ENCODE measurements at regions not wholly inside any gene's neighbourhood (a gene's known extent, or its start where the extent isn't known, plus 50 kb on each side); places are given as distances from the start of the nearest gene placed in this dataset.
"Not testable (repeated sequence)": the region's sequence is repeated elsewhere in the genome, so short reads cannot be mapped to it uniquely, and the experiment has no call there.

- not testable (repeated sequence) for DNase-seq (ENCODE audit: low read depth)
These were observed 259.9 kb upstream of the TBL1XR1 start for GRCh38 chr3:177457204-177457603.

- no peak for DNase-seq (ENCODE audit: low read depth)
These were observed 262.1 kb upstream of the TBL1XR1 start for GRCh38 chr3:177459401-177459800.

- no peak for DNase-seq (ENCODE audit: low read depth)
These were observed 262.8 kb upstream of the TBL1XR1 start for GRCh38 chr3:177460047-177460446.

GRCh38 chr3:177461765-177462164 lies 264.5 kb upstream of the TBL1XR1 start:
- DNase-seq (ENCODE audit: low read depth), result no peak

GRCh38 chr3:177463341-177463740 lies 266.1 kb upstream of the TBL1XR1 start:
- not testable (repeated sequence) for DNase-seq (ENCODE audit: low read depth)

GRCh38 chr3:177463863-177464262 lies 266.6 kb upstream of the TBL1XR1 start:
- DNase-seq (ENCODE audit: low read depth), result no peak

- no peak for DNase-seq (ENCODE audit: low read depth)
These were observed 267.3 kb upstream of the TBL1XR1 start for GRCh38 chr3:177464392-177465256.

GRCh38 chr3:177465257-177465642 lies 268.0 kb upstream of the TBL1XR1 start:
- no peak for DNase-seq (ENCODE audit: low read depth)

- no peak for DNase-seq (ENCODE audit: low read depth)
These were observed 268.8 kb upstream of the TBL1XR1 start for GRCh38 chr3:177466074-177466473.

GRCh38 chr3:177466622-177467021 lies 269.3 kb upstream of the TBL1XR1 start:
- not testable (repeated sequence) for DNase-seq (ENCODE audit: low read depth)

- DNase-seq (ENCODE audit: low read depth), result no peak
These were observed 270.1 kb upstream of the TBL1XR1 start for GRCh38 chr3:177467247-177467985.

- DNase-seq (ENCODE audit: low read depth), result no peak
These were observed 271.0 kb upstream of the TBL1XR1 start for GRCh38 chr3:177468331-177468730.

GRCh38 chr3:177468816-177469215 lies 271.5 kb upstream of the TBL1XR1 start:
- DNase-seq (ENCODE audit: low read depth), result no peak

GRCh38 chr3:177469216-177469615 lies 271.9 kb upstream of the TBL1XR1 start:
- DNase-seq (ENCODE audit: low read depth), result no peak

GRCh38 chr3:177470197-177470941 lies 273.1 kb upstream of the TBL1XR1 start:
- DNase-seq (ENCODE audit: low read depth), result no peak

- DNase-seq (ENCODE audit: low read depth), result no peak
These were observed 274.6 kb upstream of the TBL1XR1 start for GRCh38 chr3:177471733-177472480.

GRCh38 chr3:177473184-177473583 lies 275.9 kb upstream of the TBL1XR1 start:
- no peak for DNase-seq (ENCODE audit: low read depth)

- no peak for DNase-seq (ENCODE audit: low read depth)
These were observed 276.6 kb upstream of the TBL1XR1 start for GRCh38 chr3:177473903-177474302.

GRCh38 chr3:177474652-177475355 lies 277.5 kb upstream of the TBL1XR1 start:
- no peak for DNase-seq (ENCODE audit: low read depth)

GRCh38 chr3:177475356-177475665 lies 278.0 kb upstream of the TBL1XR1 start:
- no peak for DNase-seq (ENCODE audit: low read depth)

GRCh38 chr3:177476495-177476894 lies 279.2 kb upstream of the TBL1XR1 start:
- DNase-seq (ENCODE audit: low read depth), result no peak

Measured in activated T-cell treated with anti-CD3 and anti-CD28 coated beads for 24 hours (primary cell).